ENCODE measurements at regions not wholly inside any gene's neighbourhood (a gene's known extent, or its start where the extent isn't known, plus 50 kb on each side); places are given as distances from the start of the nearest gene placed in this dataset.

DNA sequence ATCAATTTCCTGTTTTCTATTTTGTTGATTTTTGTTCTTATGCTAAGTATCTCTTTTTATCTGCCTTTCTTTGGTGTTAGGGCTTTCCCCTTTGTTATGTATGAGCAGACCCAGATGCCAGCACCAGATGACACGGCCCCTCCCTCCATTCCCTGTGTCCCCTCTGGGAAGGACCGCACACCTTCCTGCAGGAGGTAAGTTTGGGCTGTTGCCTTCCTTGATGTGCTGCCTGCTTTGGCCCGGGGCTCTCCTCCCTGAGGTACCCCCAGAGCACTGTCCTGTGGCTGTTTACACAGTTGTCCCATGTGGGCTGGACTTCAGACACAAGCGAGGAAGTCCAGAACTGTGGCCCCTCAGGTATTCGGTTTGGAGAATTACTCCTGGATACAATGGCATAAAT, 343.8 kb upstream of the IRX1 start:
- DNase-seq (ENCODE audit: low spot score): no peak
- no peaks in the 10 kb centered on the region for H3K36me3 Mint-ChIP-seq (ENCODE audit: low read depth)
- no peaks in the 10 kb centered on the region for H3K27me3 Mint-ChIP-seq (ENCODE audit: low read depth)
- H3K4me1 Mint-ChIP-seq (ENCODE audit: low read depth): no peaks in the 10 kb centered on the region
- peaks cover 19% of the 10 kb centered on the region for H3K9me3 Mint-ChIP-seq
- H3K27ac Mint-ChIP-seq: no peak overlapping the region
- intact Hi-C loops (cut with micrococcal nuclease): no loop called here
- no peak overlapping the region for H3K4me3 Mint-ChIP-seq (ENCODE audit: low read depth)

DNA sequence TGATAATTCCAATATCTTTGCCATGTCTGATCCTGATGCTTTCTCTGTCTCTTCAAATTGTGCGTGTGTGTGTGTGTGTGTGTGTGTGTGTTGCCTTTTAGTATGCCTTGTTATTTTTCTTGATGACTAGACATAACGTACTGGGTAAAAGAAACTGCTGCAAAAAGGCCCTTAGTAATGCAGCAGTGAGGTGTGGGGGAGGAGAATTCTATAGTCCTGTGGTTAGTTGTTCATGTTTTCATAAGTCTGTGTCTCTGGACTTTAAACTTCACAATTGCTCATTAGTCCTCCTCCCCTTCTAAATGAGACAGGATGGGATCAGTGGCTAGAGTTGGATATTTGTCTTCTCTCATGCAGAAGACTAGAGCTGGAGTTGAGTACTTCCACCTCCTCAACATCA, 346.2 kb upstream of the IRX1 start:
- no peak overlapping the region for H3K27ac Mint-ChIP-seq
- H3K36me3 Mint-ChIP-seq (ENCODE audit: low read depth): no peaks in the 10 kb centered on the region
- DNase-seq (ENCODE audit: low spot score): no peak
- intact Hi-C loops (cut with micrococcal nuclease): no loop called here
- no peaks in the 10 kb centered on the region for H3K27me3 Mint-ChIP-seq (ENCODE audit: low read depth)
- H3K4me1 Mint-ChIP-seq (ENCODE audit: low read depth): no peaks in the 10 kb centered on the region
- peaks cover 20% of the 10 kb centered on the region for H3K9me3 Mint-ChIP-seq
- no peak overlapping the region for H3K4me3 Mint-ChIP-seq (ENCODE audit: low read depth)

DNA sequence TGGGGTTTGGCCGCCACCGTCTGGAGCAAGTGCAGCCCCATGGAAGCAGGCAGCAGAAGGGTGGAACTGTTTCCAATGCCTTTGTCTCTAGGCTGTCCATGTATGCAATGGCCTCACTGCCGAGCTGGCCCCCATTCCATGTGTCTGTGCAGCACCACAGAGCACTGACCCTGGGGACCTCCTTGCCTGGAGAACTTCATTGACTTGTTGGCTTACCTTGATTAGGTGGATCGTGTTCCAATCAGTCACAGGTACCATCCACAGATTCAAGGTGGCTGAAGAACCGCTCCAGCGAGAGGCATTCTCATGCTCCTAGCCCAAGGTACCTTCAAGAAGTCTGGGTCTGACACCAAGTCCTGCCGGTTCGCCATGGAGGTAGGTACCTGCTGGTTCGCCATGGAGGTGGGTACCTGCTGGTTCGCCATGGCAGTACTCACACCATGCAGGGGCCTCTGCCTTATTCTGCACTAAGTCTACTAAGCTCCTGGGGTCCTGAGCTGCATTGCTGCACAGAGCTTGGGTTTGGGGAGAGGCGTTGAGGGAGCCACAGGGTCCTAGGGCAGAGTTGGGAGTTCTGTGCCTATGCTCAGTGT, 358.3 kb upstream of the IRX1 start:
- intact Hi-C loops (cut with micrococcal nuclease): no loop called here
- Mint-ChIP-seq H3K27ac (no peak overlapping the region), H3K4me3 (ENCODE audit: low read depth) (no peak overlapping the region), H3K4me1 (ENCODE audit: low read depth) (no peaks in the 10 kb centered on the region), H3K27me3 (ENCODE audit: low read depth) (no peaks in the 10 kb centered on the region), H3K36me3 (ENCODE audit: low read depth) (no peaks in the 10 kb centered on the region), H3K9me3 (peaks cover 37% of the 10 kb centered on the region)
- no peak for DNase-seq (ENCODE audit: low spot score)

DNA sequence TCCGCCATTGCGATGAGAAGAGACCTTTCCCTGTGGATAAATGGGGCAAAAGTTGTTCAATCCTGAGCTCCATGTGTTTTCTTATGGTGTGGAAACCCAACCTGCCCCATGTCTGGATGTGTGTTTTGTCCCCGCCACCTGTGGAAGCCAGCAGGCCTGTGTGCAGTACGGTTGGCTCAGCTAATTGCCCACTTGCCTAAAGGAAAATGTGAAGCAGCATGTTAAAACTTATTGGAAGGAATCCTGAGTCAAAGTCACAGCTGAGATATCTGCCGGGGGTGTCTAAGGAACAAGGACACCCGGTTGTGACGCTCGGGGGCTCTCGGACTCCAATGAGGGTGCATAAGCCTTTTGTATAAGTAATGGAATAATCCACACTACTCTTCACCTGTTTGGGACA, 361.1 kb upstream of the IRX1 start:
- peaks cover 23% of the 10 kb centered on the region for H3K9me3 Mint-ChIP-seq
- DNase-seq (ENCODE audit: low spot score): no peak
- no peak overlapping the region for H3K27ac Mint-ChIP-seq
- intact Hi-C loops (cut with micrococcal nuclease): no loop called here
- H3K36me3 Mint-ChIP-seq (ENCODE audit: low read depth): no peaks in the 10 kb centered on the region
- no peaks in the 10 kb centered on the region for H3K4me1 Mint-ChIP-seq (ENCODE audit: low read depth)
- no peaks in the 10 kb centered on the region for H3K27me3 Mint-ChIP-seq (ENCODE audit: low read depth)
- no peak overlapping the region for H3K4me3 Mint-ChIP-seq (ENCODE audit: low read depth)

DNA sequence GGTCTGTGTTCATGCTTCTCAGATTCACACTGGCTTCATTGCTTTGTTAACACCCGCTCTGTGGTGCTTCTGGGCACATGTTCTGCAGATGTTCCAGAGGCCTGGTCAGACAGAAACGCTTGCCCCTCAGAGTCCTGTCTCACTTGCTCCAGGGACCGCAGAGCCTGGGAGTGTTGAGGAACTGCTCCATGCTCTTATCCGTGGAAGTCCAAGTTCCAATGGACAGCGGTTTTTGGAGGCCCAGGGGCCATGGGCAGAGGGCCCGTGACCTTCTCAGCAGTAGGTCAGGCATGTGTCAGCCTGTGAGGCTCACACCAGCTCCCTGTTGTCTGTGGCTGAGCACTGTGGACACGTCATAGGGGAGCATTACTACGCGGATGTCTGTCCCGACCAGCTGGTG, 364.7 kb upstream of the IRX1 start:
- intact Hi-C loops (cut with micrococcal nuclease): no loop called here
- DNase-seq (ENCODE audit: low spot score): no peak
- peaks cover 10% of the 10 kb centered on the region for H3K9me3 Mint-ChIP-seq

DNA sequence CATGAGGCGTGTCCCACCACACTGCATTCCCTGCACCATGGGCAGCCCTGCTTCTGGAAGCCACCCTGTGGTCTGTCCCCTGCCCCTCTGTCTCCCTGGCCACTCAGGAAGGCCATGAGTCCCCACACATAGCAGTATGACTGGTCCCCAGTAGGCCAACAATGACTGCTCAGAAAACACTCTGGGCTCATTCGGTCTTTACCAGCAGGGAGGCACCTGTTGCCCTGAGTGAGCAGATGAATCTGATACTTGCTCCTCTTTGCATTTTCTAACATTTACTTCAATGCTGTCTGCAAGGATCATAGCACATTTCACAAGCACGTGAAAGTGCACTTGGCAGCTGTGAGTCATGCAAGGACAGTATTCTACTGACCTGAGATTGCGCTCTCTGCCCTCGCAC, 365.4 kb upstream of the IRX1 start:
- H3K9me3 Mint-ChIP-seq: peaks cover 10% of the 10 kb centered on the region
- no peaks in the 10 kb centered on the region for H3K36me3 Mint-ChIP-seq (ENCODE audit: low read depth)
- H3K4me3 Mint-ChIP-seq (ENCODE audit: low read depth): no peak overlapping the region
- no peak overlapping the region for H3K27ac Mint-ChIP-seq
- intact Hi-C loops (cut with micrococcal nuclease): no loop called here
- no peak for DNase-seq (ENCODE audit: low spot score)
- no peaks in the 10 kb centered on the region for H3K4me1 Mint-ChIP-seq (ENCODE audit: low read depth)
- H3K27me3 Mint-ChIP-seq (ENCODE audit: low read depth): no peaks in the 10 kb centered on the region

More for the DNA sequence above, 364.7 kb upstream of the IRX1 start:
- H3K4me1 Mint-ChIP-seq (ENCODE audit: low read depth): no peaks in the 10 kb centered on the region
- H3K27me3 Mint-ChIP-seq (ENCODE audit: low read depth): no peaks in the 10 kb centered on the region
- H3K4me3 Mint-ChIP-seq (ENCODE audit: low read depth): no peak overlapping the region
- no peak overlapping the region for H3K27ac Mint-ChIP-seq
- no peaks in the 10 kb centered on the region for H3K36me3 Mint-ChIP-seq (ENCODE audit: low read depth)

DNA sequence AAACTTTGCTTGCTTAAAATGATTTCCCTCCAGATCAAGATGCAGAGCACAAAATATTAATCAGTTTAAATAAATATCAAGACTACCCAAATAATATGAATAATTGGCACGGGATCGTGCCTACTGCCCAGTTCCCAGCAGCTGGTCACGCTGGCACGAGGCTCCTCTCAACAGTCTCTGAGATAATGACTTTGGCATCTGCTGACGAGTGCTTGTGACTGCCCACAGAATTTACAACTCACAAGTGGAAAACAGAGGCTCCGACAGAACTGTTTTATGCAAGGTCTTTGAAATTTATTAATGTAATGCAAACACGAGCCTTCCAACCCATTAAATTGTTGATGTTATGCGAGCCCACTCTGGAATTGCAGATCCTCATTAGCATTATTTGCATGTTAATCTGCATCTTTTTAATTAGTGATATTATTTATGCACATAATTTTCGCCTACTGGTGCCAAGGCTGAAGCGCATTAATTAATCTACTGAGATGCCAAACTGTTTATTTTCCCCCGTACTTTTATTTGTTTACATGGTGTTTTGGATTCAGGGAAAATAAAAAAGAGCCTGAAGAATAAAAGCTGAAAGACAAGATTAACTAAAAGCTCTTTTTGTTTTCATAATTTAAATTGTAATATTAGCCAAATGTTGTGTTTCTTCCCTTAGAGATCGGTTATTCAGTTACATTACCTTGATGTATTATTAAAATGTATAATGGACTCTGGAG, 369.3 kb upstream of the IRX1 start:
- Mint-ChIP-seq H3K36me3 (ENCODE audit: low read depth) (no peaks in the 10 kb centered on the region), H3K27ac (no peak overlapping the region), H3K9me3 (peaks cover 7% of the 10 kb centered on the region), H3K4me1 (ENCODE audit: low read depth) (no peaks in the 10 kb centered on the region), H3K27me3 (ENCODE audit: low read depth) (no peaks in the 10 kb centered on the region), H3K4me3 (ENCODE audit: low read depth) (no peak overlapping the region)
- intact Hi-C loops (cut with micrococcal nuclease): no loop called here
- DNase-seq (ENCODE audit: low spot score): no peak

DNA sequence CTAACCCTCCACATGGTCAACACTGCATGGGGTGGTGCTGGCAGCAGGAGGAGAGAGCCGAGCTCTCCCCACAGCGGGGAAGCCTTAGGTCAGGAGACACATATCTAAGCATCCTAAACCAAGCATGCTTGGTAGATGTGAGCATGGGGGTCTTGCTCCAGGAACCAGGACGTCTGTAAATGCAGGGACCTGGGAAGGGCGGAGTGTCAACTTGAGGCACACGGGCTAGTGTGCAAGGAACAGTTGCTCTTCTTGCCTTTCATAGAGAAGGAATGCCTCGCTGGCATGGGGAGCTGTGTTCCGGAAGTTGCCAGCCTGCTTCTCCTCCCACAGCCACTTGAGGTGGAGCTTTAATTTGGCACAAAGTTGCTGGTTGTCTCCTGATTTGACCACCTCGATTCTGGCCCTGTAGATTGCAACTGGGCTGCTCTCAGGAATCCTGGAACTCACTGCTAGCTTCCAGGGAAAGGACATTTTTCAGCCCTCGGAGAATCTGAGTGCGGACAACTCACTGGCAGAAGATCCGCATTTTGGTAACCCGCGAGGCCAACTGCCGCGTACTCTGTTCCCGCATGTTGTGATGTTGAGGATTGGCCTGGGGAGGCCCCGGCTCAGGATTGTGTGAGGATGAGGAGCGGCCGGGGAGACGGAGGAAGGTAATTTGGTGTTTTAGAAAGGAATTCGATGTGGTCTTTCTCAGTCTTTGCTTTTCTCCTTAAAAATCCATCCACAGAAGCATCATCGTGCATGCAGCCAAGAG, 370.3 kb upstream of the IRX1 start:
- Mint-ChIP-seq H3K4me1 (ENCODE audit: low read depth) (no peaks in the 10 kb centered on the region), H3K27me3 (ENCODE audit: low read depth) (no peaks in the 10 kb centered on the region)
- intact Hi-C loops (cut with micrococcal nuclease): no loop called here

DNA sequence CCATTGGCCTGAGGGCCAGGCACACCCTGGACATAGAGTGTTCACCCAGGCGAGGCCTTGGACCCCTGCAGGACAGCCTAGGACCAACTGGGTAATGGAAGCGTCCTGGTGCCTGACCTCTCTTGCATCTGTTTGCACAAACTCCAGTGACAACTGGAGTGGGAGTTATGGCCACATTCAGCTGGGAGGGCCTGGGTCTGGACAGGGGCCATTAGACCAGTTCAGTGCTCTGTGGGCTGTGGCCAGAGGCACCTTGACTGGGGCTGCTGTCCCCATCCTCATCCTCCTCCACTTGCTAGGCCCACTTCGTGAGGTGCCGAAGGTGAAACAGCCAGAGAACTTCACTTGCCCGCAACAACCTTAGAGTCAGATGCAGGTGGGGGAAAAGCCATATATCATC, 372.7 kb upstream of the IRX1 start:
- Mint-ChIP-seq H3K27me3 (ENCODE audit: low read depth) (no peaks in the 10 kb centered on the region), H3K4me3 (ENCODE audit: low read depth) (no peak overlapping the region), H3K27ac (no peak overlapping the region)

More for the DNA sequence above, 370.3 kb upstream of the IRX1 start:
- DNase-seq (ENCODE audit: low spot score): no peak
- Mint-ChIP-seq H3K9me3 (peaks cover 7% of the 10 kb centered on the region), H3K36me3 (ENCODE audit: low read depth) (no peaks in the 10 kb centered on the region), H3K4me3 (ENCODE audit: low read depth) (no peak overlapping the region), H3K27ac (no peak overlapping the region)

DNA sequence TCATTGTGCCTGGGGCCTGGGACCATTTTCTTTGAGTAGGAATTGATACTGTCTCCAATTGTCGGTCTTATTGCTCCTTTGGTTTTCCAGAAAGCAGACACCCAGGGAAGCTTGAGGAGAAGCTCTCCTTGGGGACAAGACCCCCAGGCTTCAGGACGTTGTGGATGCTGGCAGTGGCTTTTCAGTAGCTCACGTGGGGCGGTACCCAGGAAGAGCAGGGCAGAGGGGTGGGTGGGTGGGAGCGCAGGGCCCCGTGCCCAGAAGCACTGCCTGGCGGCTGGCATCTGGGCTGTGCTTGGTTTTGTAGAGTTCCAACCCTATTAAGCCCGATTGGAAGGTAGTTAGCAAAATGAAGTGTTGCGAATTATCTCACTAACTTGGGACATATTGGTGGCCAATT, 374.2 kb upstream of the IRX1 start:
- H3K4me3 Mint-ChIP-seq (ENCODE audit: low read depth): no peak overlapping the region
- H3K27ac Mint-ChIP-seq: no peak overlapping the region
- peaks cover 3% of the 10 kb centered on the region for H3K9me3 Mint-ChIP-seq
- no peaks in the 10 kb centered on the region for H3K36me3 Mint-ChIP-seq (ENCODE audit: low read depth)
- intact Hi-C loops (cut with micrococcal nuclease): no loop called here
- DNase-seq (ENCODE audit: low spot score): no peak
- H3K4me1 Mint-ChIP-seq (ENCODE audit: low read depth): no peaks in the 10 kb centered on the region
- H3K27me3 Mint-ChIP-seq (ENCODE audit: low read depth): no peaks in the 10 kb centered on the region

More for the DNA sequence above, 372.7 kb upstream of the IRX1 start:
- no peaks in the 10 kb centered on the region for H3K4me1 Mint-ChIP-seq (ENCODE audit: low read depth)
- intact Hi-C loops (cut with micrococcal nuclease): no loop called here
- DNase-seq (ENCODE audit: low spot score): no peak
- peaks cover 7% of the 10 kb centered on the region for H3K9me3 Mint-ChIP-seq
- no peaks in the 10 kb centered on the region for H3K36me3 Mint-ChIP-seq (ENCODE audit: low read depth)

DNA sequence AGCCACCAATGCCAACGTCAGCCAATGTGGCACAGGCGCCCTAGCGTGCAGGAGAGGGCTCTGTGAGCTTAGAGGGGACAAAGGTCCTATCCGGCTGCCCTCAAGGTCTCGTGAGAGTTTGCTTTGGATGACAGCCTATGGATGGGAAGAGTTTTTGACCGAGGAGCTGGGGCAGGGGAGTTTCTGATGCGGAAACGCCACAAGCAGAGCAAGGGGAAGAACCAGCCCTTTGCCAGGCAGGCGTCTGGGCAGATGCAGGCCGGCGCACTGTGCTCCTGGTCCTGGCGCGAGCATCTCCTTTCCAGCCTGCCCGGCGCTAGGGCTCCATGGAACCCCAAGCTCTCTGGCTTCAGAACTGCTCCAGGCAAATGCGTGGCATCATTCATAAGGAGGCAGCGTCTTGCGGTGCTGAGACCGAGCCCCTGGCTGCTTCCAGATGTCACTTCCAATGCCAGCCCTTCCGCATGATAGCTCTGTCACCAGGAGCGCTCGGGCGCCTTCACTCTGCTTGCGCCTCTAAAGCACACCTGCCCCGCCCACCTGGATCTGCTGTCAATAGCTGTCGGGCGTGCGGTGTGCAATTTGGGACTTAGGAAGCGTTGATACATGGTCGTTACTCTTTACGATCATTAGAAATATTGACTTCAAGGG, 374.9 kb upstream of the IRX1 start:
- no peak for DNase-seq (ENCODE audit: low spot score)
- Mint-ChIP-seq H3K4me1 (ENCODE audit: low read depth) (no peaks in the 10 kb centered on the region), H3K36me3 (ENCODE audit: low read depth) (no peaks in the 10 kb centered on the region), H3K27ac (no peak overlapping the region), H3K4me3 (ENCODE audit: low read depth) (no peak overlapping the region), H3K27me3 (ENCODE audit: low read depth) (no peaks in the 10 kb centered on the region), H3K9me3 (peaks cover 9% of the 10 kb centered on the region)
- intact Hi-C loops (cut with micrococcal nuclease): no loop called here

DNA sequence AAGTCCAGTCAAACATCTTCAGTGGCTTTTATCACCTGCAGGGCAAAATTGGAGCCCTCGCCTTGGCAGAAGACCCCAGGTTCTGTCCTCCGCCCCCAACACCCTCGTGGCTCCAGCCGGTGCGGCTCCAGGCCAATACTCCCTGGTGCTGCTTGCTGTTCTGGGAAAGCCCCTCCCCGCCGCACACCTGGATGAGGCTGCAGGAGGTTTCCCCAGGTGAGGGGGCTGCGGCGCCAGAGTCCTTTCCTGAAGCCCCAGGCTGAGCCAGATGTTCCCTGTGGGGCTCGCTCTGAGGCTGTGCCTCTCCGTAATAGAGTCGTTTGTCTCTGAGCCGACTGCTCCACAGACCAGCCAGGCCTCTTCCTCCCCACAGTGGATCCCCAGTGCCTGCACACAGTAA, 375.4 kb upstream of the IRX1 start:
- Mint-ChIP-seq H3K4me3 (ENCODE audit: low read depth) (no peak overlapping the region), H3K36me3 (ENCODE audit: low read depth) (no peaks in the 10 kb centered on the region), H3K4me1 (ENCODE audit: low read depth) (no peaks in the 10 kb centered on the region)

More for the DNA sequence above, 375.4 kb upstream of the IRX1 start:
- Mint-ChIP-seq H3K27ac (no peak overlapping the region), H3K9me3 (peaks cover 12% of the 10 kb centered on the region), H3K27me3 (ENCODE audit: low read depth) (no peaks in the 10 kb centered on the region)
- DNase-seq (ENCODE audit: low spot score): no peak
- intact Hi-C loops (cut with micrococcal nuclease): no loop called here
